HG03103 (cell line): ENCODE measurements at regions not wholly inside any gene's neighbourhood (a gene's known extent, or its start where the extent isn't known, plus 50 kb on each side); places are given as distances from the start of the nearest gene placed in this dataset.

Source experiments
- ATAC-seq: cut with Tn5 transposase; IDR thresholded peaks from one replicate; pipeline ENCODE4 v1.9.1; 2021; ENCODE audit warnings: low read depth; ENCODE audit not compliant: unreplicated experiment

DNA sequence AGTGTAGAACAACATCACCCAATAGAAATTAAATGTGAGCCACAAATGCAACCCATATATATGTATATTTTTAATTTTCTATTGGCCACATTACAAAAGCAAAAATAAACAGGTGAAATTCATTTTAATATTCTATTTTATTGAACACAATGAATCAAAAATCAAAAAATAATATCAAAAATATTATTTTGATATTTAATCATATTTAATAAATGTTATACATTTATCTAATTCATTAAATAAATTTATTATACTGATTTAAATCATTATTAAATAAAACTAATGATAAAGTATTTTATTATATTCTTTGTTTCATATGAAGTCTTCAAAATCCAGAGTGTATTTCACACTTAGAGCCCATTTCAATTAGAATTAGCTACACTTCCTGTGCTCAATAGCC is 98.4 kb upstream of the MANEA start:
- no peak for ATAC-seq

DNA sequence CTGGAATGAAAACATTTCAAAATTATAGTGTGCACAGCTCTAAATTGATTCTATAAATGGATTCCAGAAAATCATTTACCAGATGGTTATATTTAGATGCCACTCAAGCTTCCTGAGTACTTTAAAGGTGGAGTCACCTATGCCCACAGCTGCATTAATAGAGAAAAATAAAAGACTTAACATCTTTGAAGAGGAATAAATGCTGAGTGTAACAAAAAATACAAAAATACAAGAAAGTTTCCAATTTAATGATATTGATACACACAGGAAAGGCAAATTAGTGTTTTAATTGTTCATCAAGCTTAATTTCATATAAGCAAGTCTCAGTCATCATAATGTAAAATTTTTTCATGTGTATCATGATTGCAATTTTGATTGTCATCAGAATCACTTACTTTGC is 89.5 kb upstream of the MANEA start:
- ATAC-seq, result no peak

- ATAC-seq, result no peak
Measured at GRCh38 chr6:95489185-95489863, 88.0 kb upstream of the MANEA start.

DNA sequence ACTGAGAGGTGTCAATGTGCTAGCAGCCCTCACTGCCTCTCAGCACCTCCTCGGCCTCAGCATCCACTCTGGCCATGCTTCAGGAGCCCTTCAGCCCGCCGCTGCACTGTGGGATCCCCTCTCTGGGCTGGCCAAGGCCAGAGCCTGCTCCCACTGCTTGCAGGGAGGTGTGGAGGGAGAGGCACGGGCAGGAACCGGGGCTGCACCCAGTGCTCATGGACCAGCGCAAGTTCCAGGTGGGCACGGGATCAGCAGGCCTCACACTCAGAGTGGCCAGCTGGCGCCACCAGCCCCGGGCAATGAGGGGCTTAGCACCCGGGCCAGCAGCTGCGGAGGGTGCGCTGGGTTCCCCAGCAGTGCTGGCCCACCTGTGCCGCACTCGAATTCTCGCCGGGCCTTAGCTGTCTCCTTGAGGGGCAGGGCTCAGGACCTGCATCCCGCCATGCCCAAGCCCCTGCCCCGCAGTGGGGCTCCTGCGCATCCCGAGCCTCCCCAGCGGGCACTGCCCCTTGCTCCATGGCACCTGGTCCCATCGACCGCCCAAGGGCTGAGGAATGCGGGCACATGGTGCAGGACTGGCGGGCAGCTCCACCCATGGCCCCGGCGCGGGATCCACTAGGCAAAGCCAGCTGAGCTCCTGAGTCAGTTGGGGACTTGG is 80.4 kb upstream of the MANEA start:
- ATAC-seq, result no peak

GRCh38 chr6:95501032-95501904 is 76.1 kb upstream of the MANEA start:
- ATAC-seq, result no peak

GRCh38 chr6:95503568-95503967 is 73.8 kb upstream of the MANEA start:
- ATAC-seq, result no peak

DNA sequence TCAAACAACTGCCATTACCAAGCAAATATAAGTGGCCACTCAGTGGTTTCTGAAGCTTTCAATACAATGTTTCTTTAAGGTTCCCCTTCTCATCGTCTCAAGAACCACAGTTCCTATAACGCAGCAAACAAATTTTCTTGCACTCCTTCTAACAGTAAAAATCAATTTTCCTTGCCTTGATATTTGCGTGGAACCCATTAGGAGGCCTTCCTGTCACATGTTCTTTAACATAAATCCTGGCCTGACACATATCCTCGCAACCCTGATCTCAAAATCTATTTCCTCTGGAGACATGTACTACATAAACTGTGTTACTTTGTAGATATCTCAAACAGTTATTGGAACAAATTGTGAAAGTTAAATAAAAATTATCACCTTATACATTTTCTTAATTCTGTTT is 65.9 kb upstream of the MANEA start:
- ATAC-seq, result no peak

GRCh38 chr6:95515975-95516374 is 61.4 kb upstream of the MANEA start:
- no peak for ATAC-seq

DNA sequence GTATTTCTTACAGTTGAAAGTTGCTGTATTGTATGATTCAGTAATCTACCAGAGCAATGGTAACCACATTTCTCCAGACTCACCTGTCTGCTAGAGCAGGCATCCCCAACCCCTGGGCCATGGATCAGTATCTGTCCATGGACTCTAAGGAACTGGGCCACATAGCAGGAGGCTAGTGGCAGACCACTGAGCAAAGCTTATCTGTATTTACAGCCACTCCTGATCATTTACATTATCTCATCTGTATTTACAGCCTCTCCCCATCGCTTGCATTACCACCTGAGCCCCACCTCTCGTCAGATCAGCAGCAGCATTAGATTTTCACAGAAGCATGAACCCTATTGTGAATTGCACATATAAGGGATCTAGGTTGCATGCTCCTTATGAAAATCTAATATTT is 60.3 kb upstream of the MANEA start:
- ATAC-seq, result no peak

- no peak for ATAC-seq
Measured at GRCh38 chr6:95517568-95517967, 59.8 kb upstream of the MANEA start.

DNA sequence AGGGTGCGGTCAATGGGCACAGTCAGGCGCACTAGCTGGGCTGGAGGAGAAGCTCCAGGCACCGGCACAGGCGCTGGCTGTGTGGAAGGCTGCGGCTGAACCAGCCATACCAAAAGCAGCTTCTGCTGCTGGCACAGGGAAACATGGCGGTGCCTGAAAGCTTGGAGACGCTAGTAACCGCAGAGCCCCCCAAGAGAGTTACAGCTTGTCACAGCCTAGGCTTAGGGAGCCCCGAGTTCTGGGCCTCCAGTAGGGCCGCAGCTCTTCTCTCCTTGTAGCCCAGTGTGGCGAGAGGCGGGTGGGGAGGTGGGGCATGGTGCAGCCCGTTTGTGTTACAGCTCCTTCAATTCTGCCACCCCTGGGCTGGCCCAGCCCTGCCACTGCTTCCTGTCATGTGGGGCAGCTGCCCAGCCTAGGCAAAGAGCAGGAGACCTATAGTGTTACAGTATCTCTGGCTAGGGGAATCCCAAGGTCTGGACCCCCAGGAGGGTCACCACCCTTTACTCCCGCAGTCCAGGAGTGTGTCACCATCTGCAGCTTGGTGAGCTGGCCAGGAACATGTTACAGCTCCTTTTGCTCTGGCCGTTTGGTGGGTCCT is 58.6 kb upstream of the MANEA start:
- no peak for ATAC-seq

GRCh38 chr6:95519228-95520037 is 57.9 kb upstream of the MANEA start:
- no peak for ATAC-seq

- no peak for ATAC-seq
Measured at GRCh38 chr6:95521181-95521580, 56.2 kb upstream of the MANEA start.
